ENCODE measurements at regions not wholly inside any gene's neighbourhood (a gene's known extent, or its start where the extent isn't known, plus 50 kb on each side); places are given as distances from the start of the nearest gene placed in this dataset.

DNA sequence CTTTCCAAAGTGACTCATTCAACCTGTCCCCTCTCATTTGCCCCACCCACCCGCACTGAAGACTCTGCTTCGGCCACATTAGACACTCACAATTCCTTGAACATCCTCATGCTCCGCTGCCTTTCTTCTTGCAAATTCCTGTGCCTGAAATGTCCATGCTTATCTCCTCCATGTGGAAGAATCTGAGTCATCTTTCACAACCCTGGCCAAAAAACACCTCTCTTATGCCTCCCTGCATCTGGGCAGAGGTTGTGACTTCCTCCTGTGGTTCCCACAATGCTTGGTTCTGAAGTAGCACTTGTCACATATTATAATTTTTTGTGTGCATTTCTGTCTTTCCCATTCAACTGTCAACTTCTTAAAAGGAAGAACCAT is 238.6 kb downstream of the ENC1 start:
- Histone ChIP-seq H3K36me3 (no peaks in the 10 kb centered on the region), H3K27me3 (no peaks in the 10 kb centered on the region), H3K9me3 (no peaks in the 10 kb centered on the region), H3K4me1 (ENCODE audit: control insufficient read depth in 1 of 2, insufficient read depth in 1 of 2, low read depth in 1 of 2, low read length in 1 of 2) (no peaks in the 10 kb centered on the region), H3K4me3 (ENCODE audit: low read depth in 1 of 2, low read length in 1 of 2) (no peak overlapping the region), H3K27ac (no peak overlapping the region)
- no peak for TF ChIP-seq CTCF (IDR thresholded peaks at IDR 0.05)

- H3K4me1 ChIP-seq (ENCODE audit: control insufficient read depth in 1 of 2, insufficient read depth in 1 of 2, low read depth in 1 of 2, low read length in 1 of 2), result no peaks in the 10 kb centered on the region
- H3K27ac ChIP-seq, result no peak overlapping the region
- no peaks in the 10 kb centered on the region for H3K27me3 ChIP-seq
- no peak overlapping the region for H3K4me3 ChIP-seq (ENCODE audit: low read depth in 1 of 2, low read length in 1 of 2)
- TF ChIP-seq CTCF (IDR thresholded peaks at IDR 0.05), result no peak
- no peaks in the 10 kb centered on the region for H3K36me3 ChIP-seq
- H3K9me3 ChIP-seq, result no peaks in the 10 kb centered on the region
Measured at GRCh38 chr5:74401281-74401945, 239.1 kb downstream of the ENC1 start.

GRCh38 chr5:74400067-74400466 is 240.5 kb downstream of the ENC1 start:
- H3K27ac ChIP-seq, result no peak overlapping the region
- no peaks in the 10 kb centered on the region for H3K9me3 ChIP-seq
- no peaks in the 10 kb centered on the region for H3K36me3 ChIP-seq
- no peaks in the 10 kb centered on the region for H3K27me3 ChIP-seq
- no peak for TF ChIP-seq CTCF (IDR thresholded peaks at IDR 0.05)
- H3K4me1 ChIP-seq (ENCODE audit: control insufficient read depth in 1 of 2, insufficient read depth in 1 of 2, low read depth in 1 of 2, low read length in 1 of 2), result peaks cover 0 to 3% of the 10 kb centered on the region in 2 experiments
- H3K4me3 ChIP-seq (ENCODE audit: low read depth in 1 of 2, low read length in 1 of 2), result no peak overlapping the region

- Histone ChIP-seq H3K36me3 (no peaks in the 10 kb centered on the region), H3K4me3 (ENCODE audit: low read depth in 1 of 2, low read length in 1 of 2) (no peak overlapping the region), H3K9me3 (no peaks in the 10 kb centered on the region), H3K27me3 (no peaks in the 10 kb centered on the region), H3K4me1 (ENCODE audit: control insufficient read depth in 1 of 2, insufficient read depth in 1 of 2, low read depth in 1 of 2, low read length in 1 of 2) (peaks cover 0 to 8% of the 10 kb centered on the region in 2 experiments), H3K27ac (no peak overlapping the region)
- TF ChIP-seq CTCF (IDR thresholded peaks at IDR 0.05), result no peak
Measured at GRCh38 chr5:74396913-74397622, 243.5 kb downstream of the ENC1 start.

- Histone ChIP-seq H3K9me3 (no peaks in the 10 kb centered on the region), H3K27me3 (no peaks in the 10 kb centered on the region), H3K4me1 (ENCODE audit: control insufficient read depth in 1 of 2, insufficient read depth in 1 of 2, low read depth in 1 of 2, low read length in 1 of 2) (peaks cover 0 to 8% of the 10 kb centered on the region in 2 experiments), H3K4me3 (ENCODE audit: low read depth in 1 of 2, low read length in 1 of 2) (no peak overlapping the region), H3K36me3 (no peaks in the 10 kb centered on the region), H3K27ac (no peak overlapping the region)
- TF ChIP-seq CTCF (IDR thresholded peaks at IDR 0.05), result no peak
Measured at GRCh38 chr5:74394916-74395880, 245.3 kb downstream of the ENC1 start.

Measured in neutrophil (primary cell).